ENCODE measurements at regions not wholly inside any gene's neighbourhood (a gene's known extent, or its start where the extent isn't known, plus 50 kb on each side); places are given as distances from the start of the nearest gene placed in this dataset.

DNA sequence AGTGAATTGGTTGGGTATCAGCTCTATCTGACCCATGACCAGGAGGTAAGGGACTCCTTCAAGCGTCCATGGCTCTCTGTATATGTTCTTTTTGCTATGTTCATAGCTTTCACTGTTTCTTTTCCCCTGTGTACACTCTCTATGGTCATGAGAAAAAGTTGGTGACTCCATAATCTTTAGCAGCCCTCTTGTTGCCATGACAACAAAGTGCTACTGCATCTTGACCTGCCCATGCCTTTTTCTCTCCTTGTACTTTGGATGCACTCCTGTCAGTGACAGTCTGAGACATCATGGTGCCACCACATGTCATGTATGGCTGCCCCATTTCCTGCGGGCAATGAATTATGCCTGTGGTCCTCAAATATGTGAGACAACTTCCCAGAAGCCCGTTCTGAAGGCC is 280.2 kb downstream of the TMEM121 start:
- no peak for TF ChIP-seq SUZ12 (IDR thresholded peaks at IDR 0.05; ENCODE audit: extremely low read depth, insufficient read depth, insufficient read length)
- no peak for TF ChIP-seq YY1 (IDR thresholded peaks at IDR 0.05; ENCODE audit: insufficient read depth, insufficient read length)

Data from NT2/D1 (cell line).